ENCODE measurements at regions not wholly inside any gene's neighbourhood (a gene's known extent, or its start where the extent isn't known, plus 50 kb on each side); places are given as distances from the start of the nearest gene placed in this dataset.

DNA sequence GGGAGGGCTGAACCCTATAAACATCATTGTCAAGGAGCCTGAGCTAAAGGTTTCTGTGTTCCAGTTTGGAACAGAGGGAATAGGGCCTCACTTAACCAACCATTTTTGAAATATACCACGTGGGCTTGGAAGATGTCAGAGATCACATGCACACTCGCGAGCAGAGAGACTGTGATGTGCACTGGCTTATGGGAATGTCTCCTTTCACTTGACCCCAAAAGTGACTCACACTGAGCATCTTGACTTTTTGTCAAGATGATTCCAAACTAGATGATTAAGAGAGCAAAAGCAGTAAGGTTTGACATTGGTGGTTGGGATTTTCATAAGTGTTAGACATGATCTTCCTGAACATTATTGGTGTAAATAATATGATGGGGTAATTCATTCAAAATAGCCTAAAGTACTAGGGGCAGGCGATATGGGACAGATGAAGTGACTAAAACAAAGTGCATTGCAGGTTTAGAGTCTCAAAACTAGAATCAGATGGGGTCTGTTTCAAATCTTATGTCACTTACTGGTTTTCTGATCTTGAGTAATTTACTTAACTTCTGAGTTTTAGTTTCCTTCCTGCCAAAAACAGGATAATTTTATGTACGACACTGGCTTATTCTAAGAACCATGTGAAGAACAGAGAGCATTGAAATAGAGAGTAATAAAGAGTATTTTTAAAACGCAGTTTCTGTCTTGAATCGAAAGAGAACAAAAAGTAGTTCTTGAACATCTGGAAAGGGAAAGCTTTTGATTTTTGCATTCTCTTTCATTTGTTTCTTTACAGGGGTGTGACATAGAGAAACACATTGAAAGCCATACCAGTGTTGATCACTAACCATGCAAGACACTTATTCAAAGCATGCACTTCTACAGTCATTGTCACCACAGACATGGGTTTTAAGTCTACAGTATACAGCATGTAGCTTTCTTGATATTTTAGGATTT lies 383.0 kb downstream of the DIRAS2 start:
- Histone ChIP-seq H3K27ac (ENCODE audit: low read depth in 1 of 2, low read length in 2 of 2) (no peak overlapping the region), H3K36me3 (ENCODE audit: control insufficient read depth in 1 of 2, insufficient read depth in 2 of 2, low read length in 1 of 2) (no peaks in the 10 kb centered on the region), H3K4me3 (ENCODE audit: low read length in 2 of 2) (no peak overlapping the region), H3K27me3 (ENCODE audit: control insufficient read depth in 1 of 2, insufficient read depth in 2 of 2, low read length in 1 of 2) (no peaks in the 10 kb centered on the region), H3K4me1 (ENCODE audit: control insufficient read depth in 1 of 2, insufficient read depth in 2 of 2, low read length in 2 of 2) (no peaks in the 10 kb centered on the region), H3K9me3 (ENCODE audit: control insufficient read depth, low read length) (peaks cover 7% of the 10 kb centered on the region)
- WGBS, 2 donors, result 71 to 76% methylated on average over 7 of the region's 7 CpGs
- DNase-seq (no peak), ATAC-seq (ENCODE audit: low FRiP score) (no peak)
- intact Hi-C loops (cut with DNase I), result no loop called here

DNA sequence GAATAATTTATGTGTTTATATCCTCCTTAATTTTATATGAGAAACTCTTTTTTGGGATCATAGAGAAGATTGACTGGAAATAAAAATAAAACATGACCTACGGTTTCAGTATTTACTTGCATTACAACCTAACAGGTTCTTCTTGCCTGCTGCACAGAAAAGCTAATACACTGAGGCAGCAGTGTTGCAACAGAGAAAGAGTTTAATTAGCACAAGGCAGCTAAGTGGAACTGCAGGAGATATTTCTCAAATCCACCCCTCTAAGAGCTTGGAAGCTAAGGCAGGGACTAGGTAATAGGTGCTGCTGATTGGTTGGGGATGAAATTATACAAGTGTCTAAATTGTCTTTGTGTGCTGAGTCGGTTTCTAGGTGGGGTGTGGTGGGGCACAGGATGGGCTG lies 380.9 kb downstream of the DIRAS2 start:
- no peaks in the 10 kb centered on the region for H3K4me1 ChIP-seq (ENCODE audit: control insufficient read depth in 1 of 2, insufficient read depth in 2 of 2, low read length in 2 of 2)
- H3K27me3 ChIP-seq (ENCODE audit: control insufficient read depth in 1 of 2, insufficient read depth in 2 of 2, low read length in 1 of 2), result no peaks in the 10 kb centered on the region
- 81 to 83% methylated on average over 2 of the region's 2 CpGs for WGBS, 2 donors
- H3K36me3 ChIP-seq (ENCODE audit: control insufficient read depth in 1 of 2, insufficient read depth in 2 of 2, low read length in 1 of 2), result no peaks in the 10 kb centered on the region
- intact Hi-C loops (cut with DNase I), result no loop called here
- peaks cover 7% of the 10 kb centered on the region for H3K9me3 ChIP-seq (ENCODE audit: control insufficient read depth, low read length)
- H3K4me3 ChIP-seq (ENCODE audit: low read length in 2 of 2), result no peak overlapping the region
- no peak overlapping the region for H3K27ac ChIP-seq (ENCODE audit: low read depth in 1 of 2, low read length in 2 of 2)
- DNase-seq (no peak), ATAC-seq (ENCODE audit: low FRiP score) (no peak)

DNA sequence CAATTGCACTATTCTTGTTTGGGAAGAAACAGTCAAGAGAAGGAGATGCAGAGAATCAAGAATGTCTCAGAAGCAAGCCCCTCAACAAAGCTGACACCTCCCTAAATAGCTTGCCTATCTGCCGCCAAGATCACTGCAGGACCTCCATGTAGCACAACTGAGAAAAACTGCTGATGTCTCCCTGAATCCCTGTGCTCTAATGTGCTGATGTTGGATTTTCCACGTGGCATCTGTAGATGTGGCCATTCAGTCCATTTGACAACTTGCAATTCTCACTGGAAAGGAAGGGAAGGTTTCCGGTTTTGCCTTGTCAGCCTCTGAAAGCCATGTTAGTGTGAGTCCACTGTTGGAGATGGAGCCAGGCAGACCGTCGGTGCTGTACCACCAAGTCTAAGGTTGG lies 374.0 kb downstream of the DIRAS2 start:
- H3K27me3 ChIP-seq (ENCODE audit: control insufficient read depth in 1 of 2, insufficient read depth in 2 of 2, low read length in 1 of 2), result no peaks in the 10 kb centered on the region
- DNase-seq, result no peak

DNA sequence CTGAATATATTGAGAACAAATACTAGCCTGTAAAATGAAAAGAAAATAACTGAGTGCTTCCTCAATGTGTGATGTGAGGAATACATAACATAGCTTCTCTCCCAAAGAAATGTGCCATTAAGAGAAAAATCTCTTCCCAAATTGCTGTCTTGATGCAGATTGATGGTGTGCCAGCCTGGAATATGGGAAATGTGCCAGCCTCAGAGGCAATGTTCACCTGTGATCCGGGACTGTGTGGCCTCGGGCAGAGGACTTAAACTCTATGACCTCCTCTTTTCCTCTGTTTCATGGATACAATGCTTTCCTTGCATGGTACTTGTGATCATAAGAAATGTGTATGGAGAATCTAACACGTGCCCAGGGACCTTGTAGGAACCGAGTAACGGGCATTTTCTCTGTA lies 370.9 kb downstream of the DIRAS2 start:
- H3K27ac ChIP-seq (ENCODE audit: low read depth in 1 of 2, low read length in 2 of 2), result no peak overlapping the region
- peaks cover 2% of the 10 kb centered on the region for H3K9me3 ChIP-seq (ENCODE audit: control insufficient read depth, low read length)
- WGBS, 2 donors, result 53 to 58% methylated on average over 5 of the region's 5 CpGs
- ATAC-seq (ENCODE audit: low FRiP score) (no peak), DNase-seq (no peak)
- H3K36me3 ChIP-seq (ENCODE audit: control insufficient read depth in 1 of 2, insufficient read depth in 2 of 2, low read length in 1 of 2), result no peaks in the 10 kb centered on the region
- no peaks in the 10 kb centered on the region for H3K4me1 ChIP-seq (ENCODE audit: control insufficient read depth in 1 of 2, insufficient read depth in 2 of 2, low read length in 2 of 2)
- intact Hi-C loops (cut with DNase I), result no loop called here
- no peaks in the 10 kb centered on the region for H3K27me3 ChIP-seq (ENCODE audit: control insufficient read depth in 1 of 2, insufficient read depth in 2 of 2, low read length in 1 of 2)
- H3K4me3 ChIP-seq (ENCODE audit: low read length in 2 of 2), result no peak overlapping the region

More for the DNA sequence above, 374.0 kb downstream of the DIRAS2 start:
- H3K4me1 ChIP-seq (ENCODE audit: control insufficient read depth in 1 of 2, insufficient read depth in 2 of 2, low read length in 2 of 2), result no peaks in the 10 kb centered on the region
- 67 to 84% methylated on average over 5 of the region's 5 CpGs for WGBS, 2 donors
- no peak overlapping the region for H3K4me3 ChIP-seq (ENCODE audit: low read length in 2 of 2)
- ATAC-seq (ENCODE audit: low FRiP score), result no peak
- H3K9me3 ChIP-seq (ENCODE audit: control insufficient read depth, low read length), result peaks cover 2% of the 10 kb centered on the region
- no peak overlapping the region for H3K27ac ChIP-seq (ENCODE audit: low read depth in 1 of 2, low read length in 2 of 2)
- H3K36me3 ChIP-seq (ENCODE audit: control insufficient read depth in 1 of 2, insufficient read depth in 2 of 2, low read length in 1 of 2), result no peaks in the 10 kb centered on the region
- intact Hi-C loops (cut with DNase I), result no loop called here

DNA sequence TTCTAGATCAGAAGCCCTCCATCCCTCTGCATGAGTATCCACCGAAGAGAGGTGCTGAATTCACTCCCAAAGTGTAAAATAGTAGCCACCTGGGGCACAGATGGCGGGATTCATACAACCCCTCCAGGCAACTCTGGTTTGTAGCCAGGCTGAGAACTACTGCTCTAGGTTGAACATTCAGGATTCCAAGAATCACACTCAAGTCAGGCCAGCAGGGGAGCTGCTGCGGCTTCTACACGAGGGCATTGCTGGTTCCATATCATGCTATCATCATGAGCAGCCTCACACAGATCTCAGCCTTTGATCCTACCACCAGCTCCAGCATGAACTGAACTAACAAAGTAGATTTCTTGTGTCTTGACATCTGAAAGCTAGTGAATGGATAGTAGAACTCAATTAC lies 367.9 kb downstream of the DIRAS2 start:
- no peaks in the 10 kb centered on the region for H3K36me3 ChIP-seq (ENCODE audit: control insufficient read depth in 1 of 2, insufficient read depth in 2 of 2, low read length in 1 of 2)
- intact Hi-C loops (cut with DNase I), result no loop called here
- DNase-seq, result no peak
- no peaks in the 10 kb centered on the region for H3K4me1 ChIP-seq (ENCODE audit: control insufficient read depth in 1 of 2, insufficient read depth in 2 of 2, low read length in 2 of 2)
- no peak overlapping the region for H3K4me3 ChIP-seq (ENCODE audit: low read length in 2 of 2)
- H3K9me3 ChIP-seq (ENCODE audit: control insufficient read depth, low read length), result peaks cover 2% of the 10 kb centered on the region
- H3K27me3 ChIP-seq (ENCODE audit: control insufficient read depth in 1 of 2, insufficient read depth in 2 of 2, low read length in 1 of 2), result no peaks in the 10 kb centered on the region
- 61 to 73% methylated on average over 4 of the region's 4 CpGs for WGBS, 2 donors
- no peak overlapping the region for H3K27ac ChIP-seq (ENCODE audit: low read depth in 1 of 2, low read length in 2 of 2)
- ATAC-seq (ENCODE audit: low FRiP score), result no peak

DNA sequence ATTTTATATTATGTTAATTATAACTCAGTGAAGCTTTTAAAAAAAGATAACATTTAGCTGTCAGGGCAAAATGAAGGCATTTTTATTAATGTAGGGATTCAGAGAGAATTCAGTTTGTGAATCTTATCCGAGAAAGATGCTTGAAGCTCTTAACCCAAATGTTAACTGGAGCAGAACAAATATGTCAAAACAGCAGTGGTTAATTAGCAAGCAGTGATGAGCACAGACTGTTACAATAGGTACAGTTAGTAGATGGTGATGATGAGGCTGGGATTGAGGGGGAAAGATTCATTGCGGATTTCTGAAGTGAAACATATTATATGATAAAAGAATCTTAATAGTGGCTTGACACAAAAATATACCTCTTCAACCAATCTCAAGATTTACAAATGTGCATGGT lies 356.7 kb downstream of the DIRAS2 start:
- Histone ChIP-seq H3K9me3 (ENCODE audit: control insufficient read depth, low read length) (peaks cover 1% of the 10 kb centered on the region), H3K27ac (ENCODE audit: low read depth in 1 of 2, low read length in 2 of 2) (no peak overlapping the region), H3K27me3 (ENCODE audit: control insufficient read depth in 1 of 2, insufficient read depth in 2 of 2, low read length in 1 of 2) (no peaks in the 10 kb centered on the region), H3K4me3 (ENCODE audit: low read length in 2 of 2) (no peak overlapping the region), H3K36me3 (ENCODE audit: control insufficient read depth in 1 of 2, insufficient read depth in 2 of 2, low read length in 1 of 2) (no peaks in the 10 kb centered on the region), H3K4me1 (ENCODE audit: control insufficient read depth in 1 of 2, insufficient read depth in 2 of 2, low read length in 2 of 2) (no peaks in the 10 kb centered on the region)
- 83 to 86% methylated on average over 2 of the region's 2 CpGs for WGBS, 2 donors
- ATAC-seq (ENCODE audit: low FRiP score), result no peak
- no peak for DNase-seq
- intact Hi-C loops (cut with DNase I), result no loop called here

DNA sequence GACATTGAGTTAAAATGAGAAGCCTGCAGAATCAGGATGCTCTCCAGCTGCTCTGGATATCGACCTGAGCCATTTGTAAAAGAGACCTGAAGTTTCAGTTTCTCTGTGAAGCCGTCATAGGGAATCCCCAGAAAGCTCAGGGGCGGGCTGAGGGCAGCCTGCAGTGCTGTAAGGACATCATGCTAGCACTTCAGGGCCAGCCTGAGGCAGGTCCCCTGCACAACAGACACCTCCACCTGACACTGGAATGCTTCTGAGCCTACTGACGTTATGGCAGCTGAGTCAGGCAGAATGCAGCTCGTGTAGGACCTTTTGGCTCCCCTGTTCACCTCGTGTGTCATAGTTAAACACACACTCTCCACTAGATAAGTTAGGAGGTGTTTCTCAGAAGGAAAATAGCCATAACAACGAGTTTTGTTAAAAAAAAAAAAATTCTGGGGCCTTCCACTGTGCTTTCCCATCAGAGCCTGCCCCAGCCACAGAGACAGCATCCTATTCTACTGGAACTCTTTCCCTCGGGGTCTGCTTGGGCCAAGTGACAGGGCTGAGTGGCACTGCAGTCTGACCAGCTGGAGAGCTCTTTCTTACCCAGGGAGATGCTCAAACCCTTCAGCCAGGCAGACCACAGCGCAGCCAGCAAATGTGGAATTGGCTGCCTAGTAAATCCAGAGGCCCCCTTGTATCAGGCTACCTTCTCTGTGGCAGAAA lies 354.9 kb downstream of the DIRAS2 start:
- Histone ChIP-seq H3K4me1 (ENCODE audit: control insufficient read depth in 1 of 2, insufficient read depth in 2 of 2, low read length in 2 of 2) (no peaks in the 10 kb centered on the region), H3K27ac (ENCODE audit: low read depth in 1 of 2, low read length in 2 of 2) (no peak overlapping the region), H3K27me3 (ENCODE audit: control insufficient read depth in 1 of 2, insufficient read depth in 2 of 2, low read length in 1 of 2) (no peaks in the 10 kb centered on the region), H3K4me3 (ENCODE audit: low read length in 2 of 2) (no peak overlapping the region), H3K36me3 (ENCODE audit: control insufficient read depth in 1 of 2, insufficient read depth in 2 of 2, low read length in 1 of 2) (no peaks in the 10 kb centered on the region), H3K9me3 (ENCODE audit: control insufficient read depth, low read length) (peaks cover 1% of the 10 kb centered on the region)
- peak; percentile 50 for ATAC-seq (ENCODE audit: low FRiP score)
- intact Hi-C loops (cut with DNase I), result no loop called here
- whole genome bisulfite sequencing, 2 donors, result 47 to 48% methylated on average over 9 of the region's 9 CpGs
- DNase-seq, result no peak

DNA sequence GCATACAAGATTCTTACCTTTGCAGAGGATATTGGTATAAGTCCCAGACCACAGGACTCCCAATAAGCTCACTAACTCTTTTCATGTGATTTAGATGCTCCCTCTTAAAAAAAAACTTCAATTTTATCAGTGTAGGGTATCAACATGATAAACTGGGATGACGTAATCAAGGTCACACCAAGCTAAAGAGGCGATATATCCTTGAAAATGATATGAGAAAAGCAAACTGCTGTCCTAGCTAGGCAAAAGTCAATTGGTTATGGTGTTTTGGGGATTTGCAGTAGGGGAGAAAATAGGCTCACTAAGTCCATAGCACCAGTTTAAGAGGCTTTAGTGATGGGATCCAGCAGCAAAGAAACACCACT lies 354.4 kb downstream of the DIRAS2 start:
- no peak for DNase-seq
- H3K36me3 ChIP-seq (ENCODE audit: control insufficient read depth in 1 of 2, insufficient read depth in 2 of 2, low read length in 1 of 2), result no peaks in the 10 kb centered on the region
- no peak overlapping the region for H3K4me3 ChIP-seq (ENCODE audit: low read length in 2 of 2)
- no peak overlapping the region for H3K27ac ChIP-seq (ENCODE audit: low read depth in 1 of 2, low read length in 2 of 2)
- no peaks in the 10 kb centered on the region for H3K4me1 ChIP-seq (ENCODE audit: control insufficient read depth in 1 of 2, insufficient read depth in 2 of 2, low read length in 2 of 2)
- intact Hi-C loops (cut with DNase I), result no loop called here
- peaks cover 1% of the 10 kb centered on the region for H3K9me3 ChIP-seq (ENCODE audit: control insufficient read depth, low read length)
- H3K27me3 ChIP-seq (ENCODE audit: control insufficient read depth in 1 of 2, insufficient read depth in 2 of 2, low read length in 1 of 2), result no peaks in the 10 kb centered on the region
- WGBS, 2 donors, result 80% methylated on average over 2 of the region's 2 CpGs
- no peak for ATAC-seq (ENCODE audit: low FRiP score)
